OCI-LY7 (cell line): ENCODE measurements at regions not wholly inside any gene's neighbourhood (a gene's known extent, or its start where the extent isn't known, plus 50 kb on each side); places are given as distances from the start of the nearest gene placed in this dataset.

Experiments
- BruUV-seq: library from RNA; stranded (reverse); fragments of 400-500 nt; replicated peaks from 2 replicates; lab custom pipeline; 2021; lab: Mats Ljungman, UMichigan
- CTCF ChIA-PET: fragments of 300-600 bp; sonication (Branson Sonifier 250); formaldehyde crosslinking; loops from one replicate; lab custom pipeline; 2022; ENCODE audit warnings: antibody characterized with exemption; ENCODE audit not compliant: unreplicated experiment; lab: Charles Lee
- POLR2A ChIA-PET: fragments of 300-600 bp; sonication (Branson Sonifier 250); formaldehyde crosslinking; loops from one replicate; lab custom pipeline; 2022; ENCODE audit warnings: antibody characterized with exemption; lab: Charles Lee
- DNase-seq: peaks from one replicate; pipeline ENCODE4 v3.0.0-alpha.2; 2015; ENCODE audit warnings: low spot score
- H2AFZ ChIP-seq: fragments of 200-600 bp; sonication (generic), shearing (Covaris generic); 2 replicates; pipeline ENCODE4 v1.6.1; 2014; ENCODE audit warnings: mild to moderate bottlenecking, antibody characterized with exemption, low read length, moderate library complexity
- H3K27ac ChIP-seq: fragments of 200-600 bp; sonication (generic); 2 replicates; pipeline ENCODE4 v1.5.1; 2014; ENCODE audit warnings: mixed run types, low read depth, mild to moderate bottlenecking, moderate library complexity, low read length, inconsistent platforms; ENCODE audit not compliant: poor library complexity, severe bottlenecking
- H3K36me3 ChIP-seq: fragments of 200-600 bp; sonication (generic); 2 replicates; pipeline ENCODE4 v1.6.1; 2014; ENCODE audit warnings: mild to moderate bottlenecking, antibody characterized with exemption, low read length, moderate library complexity, mixed read lengths; ENCODE audit not compliant: insufficient read depth
- H3K4me1 ChIP-seq: fragments of 200-600 bp; sonication (generic); 2 replicates; pipeline ENCODE4 v1.5.1; 2014; ENCODE audit warnings: mild to moderate bottlenecking, low read length; ENCODE audit not compliant: insufficient read depth, poor library complexity, severe bottlenecking
- H3K4me2 ChIP-seq: fragments of 200-600 bp; sonication (generic); 2 replicates; pipeline ENCODE4 v1.6.1; 2014; ENCODE audit warnings: mild to moderate bottlenecking, low read length
- H3K4me3 ChIP-seq: fragments of 200-600 bp; sonication (generic); 2 replicates; pipeline ENCODE4 v1.5.1; 2014; ENCODE audit warnings: mild to moderate bottlenecking, low read depth, low read length; ENCODE audit not compliant: poor library complexity, severe bottlenecking
- H3K79me2 ChIP-seq: fragments of 200-600 bp; sonication (generic); 2 replicates; pipeline ENCODE4 v1.6.1; 2016; ENCODE audit warnings: low read depth, mild to moderate bottlenecking, low read length, moderate library complexity, mixed read lengths; ENCODE audit not compliant: insufficient read depth
- H3K9me2 ChIP-seq: fragments of 200-600 bp; sonication (generic); 2 replicates; pipeline ENCODE4 v1.6.1; 2016; ENCODE audit warnings: mild to moderate bottlenecking, low read length, mixed read lengths; ENCODE audit not compliant: insufficient read depth
- H3K9me3 ChIP-seq: fragments of 200-600 bp; sonication (generic); 2 replicates; pipeline ENCODE4 v1.6.1; 2014; ENCODE audit warnings: mild to moderate bottlenecking, mixed run types, low read length, mixed read lengths
- H4K20me1 ChIP-seq: fragments of 200-600 bp; sonication (generic); 2 replicates; pipeline ENCODE4 v1.6.1; 2014; ENCODE audit warnings: mild to moderate bottlenecking, antibody characterized with exemption, low read length, moderate library complexity, mixed read lengths; ENCODE audit not compliant: insufficient read depth
- CTCF ChIP-seq: fragments of 200-600 bp; sonication (generic); conservative IDR thresholded peaks from 2 replicates; pipeline ENCODE4 v1.5.1; 2014; ENCODE audit warnings: mild to moderate bottlenecking, antibody characterized with exemption, low read length, moderate library complexity, mixed read lengths
- EZH2phosphoT487 ChIP-seq: fragments of 200-600 bp; sonication (generic); IDR thresholded peaks from 2 replicates; pipeline ENCODE4 v1.6.1; 2018; ENCODE audit warnings: low read depth, borderline replicate concordance, mild to moderate bottlenecking, mixed run types, antibody characterized with exemption, low read length, moderate library complexity, mixed read lengths
- intact Hi-C: fragments of 100-400 bp; cut with micrococcal nuclease; formaldehyde crosslinking; loops from one replicate; pipeline ENCODE4 v1.10.0; 2022; ENCODE audit not compliant: unreplicated experiment

- Histone ChIP-seq H3K4me2 (no peak overlapping the region), H3K27ac (no peak overlapping the region), H3K79me2 (no peaks in the 10 kb centered on the region), H2AFZ (no peak overlapping the region), H3K36me3 (no peaks in the 10 kb centered on the region), H3K4me1 (no peaks in the 10 kb centered on the region), H4K20me1 (no peaks in the 10 kb centered on the region), H3K9me3 (no peaks in the 10 kb centered on the region), H3K4me3 (no peak overlapping the region), H3K9me2 (no peaks in the 10 kb centered on the region)
- intact Hi-C loops = no loop called here
- TF ChIP-seq CTCF (no peak), EZH2phosphoT487 (no peak)
- no peak for DNase-seq
- ChIA-PET POLR2A (interaction anchor here (0.6 kb wide), 1 partner anchor 103 kb away, joined by 3 read pairs; no protein-coding TSS in a partner anchor), CTCF (no interaction called here)
- no TSS peak for BruUV-seq
Measured at GRCh38 chr3:87494264-87494663, 217.9 kb upstream of the POU1F1 start.

- H3K4me1 ChIP-seq = no peaks in the 10 kb centered on the region
- no peak overlapping the region for H2AFZ ChIP-seq
- TF ChIP-seq CTCF (no peak), EZH2phosphoT487 (no peak)
- no peaks in the 10 kb centered on the region for H3K9me2 ChIP-seq
- H3K4me3 ChIP-seq = no peak overlapping the region
- no peaks in the 10 kb centered on the region for H3K36me3 ChIP-seq
- intact Hi-C loops = no loop called here
- H3K79me2 ChIP-seq = no peaks in the 10 kb centered on the region
- H3K27ac ChIP-seq = no peak overlapping the region
- no peak overlapping the region for H3K4me2 ChIP-seq
- ChIA-PET CTCF (no interaction called here), POLR2A (no interaction called here)
- no peaks in the 10 kb centered on the region for H3K9me3 ChIP-seq
- no TSS peak for BruUV-seq
- no peaks in the 10 kb centered on the region for H4K20me1 ChIP-seq
- DNase-seq = no peak
Measured at GRCh38 chr3:87491843-87492242, 215.5 kb upstream of the POU1F1 start.

- no peak overlapping the region for H3K27ac ChIP-seq
- no peaks in the 10 kb centered on the region for H3K4me1 ChIP-seq
- no peak overlapping the region for H3K4me2 ChIP-seq
- H3K36me3 ChIP-seq = no peaks in the 10 kb centered on the region
- CTCF ChIA-PET = no interaction called here
- TF ChIP-seq EZH2phosphoT487 (no peak), CTCF (no peak)
- no peak overlapping the region for H2AFZ ChIP-seq
- no peak for DNase-seq
- no TSS peak for BruUV-seq
- no peaks in the 10 kb centered on the region for H3K79me2 ChIP-seq
- POLR2A ChIA-PET = no interaction called here
- intact Hi-C loops = no loop called here
- H3K9me2 ChIP-seq = no peaks in the 10 kb centered on the region
- no peak overlapping the region for H3K4me3 ChIP-seq
- no peaks in the 10 kb centered on the region for H4K20me1 ChIP-seq
- no peaks in the 10 kb centered on the region for H3K9me3 ChIP-seq
Measured at GRCh38 chr3:87489892-87490291, 213.5 kb upstream of the POU1F1 start.
